GM23338 (cell line): ENCODE measurements at regions not wholly inside any gene's neighbourhood (a gene's known extent, or its start where the extent isn't known, plus 50 kb on each side); places are given as distances from the start of the nearest gene placed in this dataset.

ENCODE experiments used
- ATAC-seq: fragments of 200-7000 bp; cut with Tn5 transposase; 3 replicates; pipeline ENCODE4 v1.9.1; 2020
- DNase-seq: peaks from one replicate; pipeline ENCODE4 v3.0.0-alpha.2; 2015; ENCODE audit warnings: low spot score
- H2AFZ ChIP-seq: fragments of 200-600 bp; sonication (generic); 2 replicates; pipeline ENCODE4 v1.8.0; 2016; ENCODE audit warnings: antibody characterized with exemption, mild to moderate bottlenecking, moderate library complexity
- H3F3A ChIP-seq: fragments of 200-600 bp; sonication (generic); replicated peaks from 2 replicates; pipeline ENCODE4 v1.8.0; 2017; ENCODE audit warnings: antibody characterized with exemption, mixed run types, low read depth
- H3K27ac ChIP-seq: fragments of 200-600 bp; sonication (generic); 2 replicates; pipeline ENCODE4 v1.6.1; 2016; ENCODE audit warnings: low read depth
- H3K27me3 ChIP-seq: fragments of 200-600 bp; sonication (generic); 2 replicates; pipeline ENCODE4 v1.8.0; 2016; ENCODE audit warnings: mild to moderate bottlenecking, mixed run types, moderate library complexity; ENCODE audit not compliant: insufficient read depth
- H3K36me3 ChIP-seq: fragments of 200-600 bp; sonication (generic); 2 replicates; pipeline ENCODE4 v1.8.0; 2016; ENCODE audit warnings: mild to moderate bottlenecking; ENCODE audit not compliant: insufficient read depth
- H3K4me1 ChIP-seq: fragments of 200-600 bp; sonication (generic); 2 replicates; pipeline ENCODE4 v1.8.0; 2016; ENCODE audit warnings: mild to moderate bottlenecking, moderate library complexity; ENCODE audit not compliant: insufficient read depth
- H3K4me2 ChIP-seq: fragments of 200-600 bp; sonication (generic); 2 replicates; pipeline ENCODE4 v1.7.1; 2017; ENCODE audit warnings: mixed run types
- H3K4me3 ChIP-seq: fragments of 200-600 bp; sonication (generic); 2 replicates; pipeline ENCODE4 v1.6.1; 2016; ENCODE audit warnings: mixed run types
- H3K79me2 ChIP-seq: fragments of 200-600 bp; sonication (generic); replicated peaks from 2 replicates; pipeline ENCODE4 v1.8.0; 2017; ENCODE audit warnings: mild to moderate bottlenecking; ENCODE audit not compliant: insufficient read depth
- H3K9me2 ChIP-seq: fragments of 200-600 bp; sonication (generic); 2 replicates; pipeline ENCODE4 v1.8.0; 2017; ENCODE audit not compliant: insufficient read depth
- H4K20me1 ChIP-seq: fragments of 200-600 bp; sonication (generic); replicated peaks from 2 replicates; pipeline ENCODE4 v1.8.0; 2017; ENCODE audit warnings: mild to moderate bottlenecking; ENCODE audit not compliant: insufficient read depth
- H3K27ac Mint-ChIP-seq: 2 replicates; pipeline ENCODE4 v1.8.0; 2020; ENCODE audit warnings: inconsistent platforms, mild to moderate bottlenecking, moderate library complexity, mixed read lengths
- H3K27me3 Mint-ChIP-seq: 3 replicates; pipeline ENCODE4 v1.8.0; 2022; ENCODE audit warnings: low read depth, mild to moderate bottlenecking, moderate library complexity, mixed read lengths, inconsistent platforms; ENCODE audit not compliant: insufficient read depth, poor library complexity
- H3K36me3 Mint-ChIP-seq: 3 replicates; pipeline ENCODE4 v1.8.0; 2021; ENCODE audit warnings: low read depth, mild to moderate bottlenecking, inconsistent platforms, moderate library complexity, mixed read lengths
- H3K4me1 Mint-ChIP-seq: 3 replicates; pipeline ENCODE4 v1.8.0; 2020; ENCODE audit warnings: mild to moderate bottlenecking, inconsistent platforms, mixed read lengths
- H3K4me3 Mint-ChIP-seq: 3 replicates; pipeline ENCODE4 v1.8.0; 2021; ENCODE audit warnings: moderate library complexity, mild to moderate bottlenecking, inconsistent platforms, mixed read lengths
- H3K9me3 Mint-ChIP-seq: 3 replicates; pipeline ENCODE4 v1.8.0; 2020; ENCODE audit warnings: moderate library complexity, mild to moderate bottlenecking, inconsistent platforms, mixed read lengths
- CREB1 ChIP-seq: fragments of 250-450 bp; sonication (Bioruptor Pico); IDR thresholded peaks from 2 replicates; pipeline ENCODE4 v1.5.0; 2020; ENCODE audit warnings: low read depth, mild to moderate bottlenecking, moderate library complexity
- JUNB ChIP-seq: IDR thresholded peaks from one replicate; pipeline ENCODE4 v1.6.1; 2016; ENCODE audit warnings: antibody characterized with exemption; ENCODE audit not compliant: unreplicated experiment
- NANOG ChIP-seq: IDR thresholded peaks from 2 replicates; pipeline ENCODE4 v1.6.1; 2016; ENCODE audit warnings: antibody characterized with exemption, borderline replicate concordance
- ZNF114 ChIP-seq: fragments of 250-450 bp; sonication (Bioruptor Pico); IDR thresholded peaks from 2 replicates; pipeline ENCODE4 v1.5.0; 2020; ENCODE audit warnings: mild to moderate bottlenecking, moderate library complexity
- ZNF331 ChIP-seq: fragments of 250-450 bp; sonication (Bioruptor Pico); IDR thresholded peaks from 2 replicates; pipeline ENCODE4 v1.5.0; 2020; ENCODE audit warnings: low read depth, mild to moderate bottlenecking, moderate library complexity
- TF ChIP-seq, protein P1 (sequence below): fragments of 250-450 bp; sonication (Bioruptor Pico); IDR thresholded peaks from 2 replicates; pipeline ENCODE4 v1.5.0; 2020; ENCODE audit warnings: mild to moderate bottlenecking, moderate library complexity
- TF ChIP-seq, protein P2 (sequence below), 2 experiments: fragments of 200-600 bp in 1 of 2; sonication (generic) in 1 of 2; conservative IDR thresholded peaks; 2 replicates each; pipeline versions ENCODE4 v1.5.1 to v1.6.1; 2016 to 2017; ENCODE audit warnings: antibody characterized with exemption in 2 of 2, low read depth in 2 of 2, mild to moderate bottlenecking in 2 of 2, moderate library complexity in 1 of 2

DNA sequence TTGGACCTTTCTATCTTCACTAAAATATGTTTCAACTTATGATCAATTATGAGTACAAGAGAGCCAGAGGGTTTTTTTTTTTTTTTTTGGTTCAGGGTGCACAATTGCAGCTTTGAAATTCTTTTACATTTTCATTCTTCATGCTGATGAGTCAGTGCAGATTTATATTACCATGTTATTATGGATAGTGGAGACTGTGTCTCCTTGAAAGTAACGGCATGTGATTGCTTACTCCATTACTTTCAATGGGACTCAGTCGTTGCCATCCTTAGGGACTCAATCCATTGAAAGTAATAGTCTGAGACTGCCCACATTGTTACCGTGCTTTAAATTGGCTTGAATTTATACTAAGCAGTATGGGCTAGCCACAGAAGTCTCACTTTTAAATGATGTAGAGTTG is 286.5 kb upstream of the FANCL start (continued):
- TF ChIP-seq, protein P1, sequence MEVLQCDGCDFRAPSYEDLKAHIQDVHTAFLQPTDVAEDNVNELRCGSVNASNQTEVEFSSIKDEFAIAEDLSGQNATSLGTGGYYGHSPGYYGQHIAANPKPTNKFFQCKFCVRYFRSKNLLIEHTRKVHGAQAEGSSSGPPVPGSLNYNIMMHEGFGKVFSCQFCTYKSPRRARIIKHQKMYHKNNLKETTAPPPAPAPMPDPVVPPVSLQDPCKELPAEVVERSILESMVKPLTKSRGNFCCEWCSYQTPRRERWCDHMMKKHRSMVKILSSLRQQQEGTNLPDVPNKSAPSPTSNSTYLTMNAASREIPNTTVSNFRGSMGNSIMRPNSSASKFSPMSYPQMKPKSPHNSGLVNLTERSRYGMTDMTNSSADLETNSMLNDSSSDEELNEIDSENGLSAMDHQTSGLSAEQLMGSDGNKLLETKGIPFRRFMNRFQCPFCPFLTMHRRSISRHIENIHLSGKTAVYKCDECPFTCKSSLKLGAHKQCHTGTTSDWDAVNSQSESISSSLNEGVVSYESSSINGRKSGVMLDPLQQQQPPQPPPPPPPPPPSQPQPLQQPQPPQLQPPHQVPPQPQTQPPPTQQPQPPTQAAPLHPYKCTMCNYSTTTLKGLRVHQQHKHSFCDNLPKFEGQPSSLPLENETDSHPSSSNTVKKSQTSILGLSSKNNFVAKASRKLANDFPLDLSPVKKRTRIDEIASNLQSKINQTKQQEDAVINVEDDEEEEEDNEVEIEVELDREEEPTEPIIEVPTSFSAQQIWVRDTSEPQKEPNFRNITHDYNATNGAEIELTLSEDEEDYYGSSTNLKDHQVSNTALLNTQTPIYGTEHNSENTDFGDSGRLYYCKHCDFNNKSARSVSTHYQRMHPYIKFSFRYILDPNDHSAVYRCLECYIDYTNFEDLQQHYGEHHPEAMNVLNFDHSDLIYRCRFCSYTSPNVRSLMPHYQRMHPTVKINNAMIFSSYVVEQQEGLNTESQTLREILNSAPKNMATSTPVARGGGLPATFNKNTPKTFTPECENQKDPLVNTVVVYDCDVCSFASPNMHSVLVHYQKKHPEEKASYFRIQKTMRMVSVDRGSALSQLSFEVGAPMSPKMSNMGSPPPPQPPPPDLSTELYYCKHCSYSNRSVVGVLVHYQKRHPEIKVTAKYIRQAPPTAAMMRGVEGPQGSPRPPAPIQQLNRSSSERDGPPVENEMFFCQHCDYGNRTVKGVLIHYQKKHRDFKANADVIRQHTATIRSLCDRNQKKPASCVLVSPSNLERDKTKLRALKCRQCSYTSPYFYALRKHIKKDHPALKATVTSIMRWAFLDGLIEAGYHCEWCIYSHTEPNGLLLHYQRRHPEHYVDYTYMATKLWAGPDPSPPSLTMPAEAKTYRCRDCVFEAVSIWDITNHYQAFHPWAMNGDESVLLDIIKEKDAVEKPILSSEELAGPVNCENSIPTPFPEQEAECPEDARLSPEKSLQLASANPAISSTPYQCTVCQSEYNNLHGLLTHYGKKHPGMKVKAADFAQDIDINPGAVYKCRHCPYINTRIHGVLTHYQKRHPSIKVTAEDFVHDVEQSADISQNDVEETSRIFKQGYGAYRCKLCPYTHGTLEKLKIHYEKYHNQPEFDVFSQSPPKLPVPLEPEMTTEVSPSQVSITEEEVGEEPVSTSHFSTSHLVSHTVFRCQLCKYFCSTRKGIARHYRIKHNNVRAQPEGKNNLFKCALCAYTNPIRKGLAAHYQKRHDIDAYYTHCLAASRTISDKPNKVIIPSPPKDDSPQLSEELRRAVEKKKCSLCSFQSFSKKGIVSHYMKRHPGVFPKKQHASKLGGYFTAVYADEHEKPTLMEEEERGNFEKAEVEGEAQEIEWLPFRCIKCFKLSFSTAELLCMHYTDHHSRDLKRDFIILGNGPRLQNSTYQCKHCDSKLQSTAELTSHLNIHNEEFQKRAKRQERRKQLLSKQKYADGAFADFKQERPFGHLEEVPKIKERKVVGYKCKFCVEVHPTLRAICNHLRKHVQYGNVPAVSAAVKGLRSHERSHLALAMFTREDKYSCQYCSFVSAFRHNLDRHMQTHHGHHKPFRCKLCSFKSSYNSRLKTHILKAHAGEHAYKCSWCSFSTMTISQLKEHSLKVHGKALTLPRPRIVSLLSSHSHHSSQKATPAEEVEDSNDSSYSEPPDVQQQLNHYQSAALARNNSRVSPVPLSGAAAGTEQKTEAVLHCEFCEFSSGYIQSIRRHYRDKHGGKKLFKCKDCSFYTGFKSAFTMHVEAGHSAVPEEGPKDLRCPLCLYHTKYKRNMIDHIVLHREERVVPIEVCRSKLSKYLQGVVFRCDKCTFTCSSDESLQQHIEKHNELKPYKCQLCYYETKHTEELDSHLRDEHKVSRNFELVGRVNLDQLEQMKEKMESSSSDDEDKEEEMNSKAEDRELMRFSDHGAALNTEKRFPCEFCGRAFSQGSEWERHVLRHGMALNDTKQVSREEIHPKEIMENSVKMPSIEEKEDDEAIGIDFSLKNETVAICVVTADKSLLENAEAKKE (CRISPR knock-in tag): no peak
- no peak for TF ChIP-seq ZNF114 (CRISPR knock-in tag)
- TF ChIP-seq NANOG: no peak
- TF ChIP-seq, protein P2, sequence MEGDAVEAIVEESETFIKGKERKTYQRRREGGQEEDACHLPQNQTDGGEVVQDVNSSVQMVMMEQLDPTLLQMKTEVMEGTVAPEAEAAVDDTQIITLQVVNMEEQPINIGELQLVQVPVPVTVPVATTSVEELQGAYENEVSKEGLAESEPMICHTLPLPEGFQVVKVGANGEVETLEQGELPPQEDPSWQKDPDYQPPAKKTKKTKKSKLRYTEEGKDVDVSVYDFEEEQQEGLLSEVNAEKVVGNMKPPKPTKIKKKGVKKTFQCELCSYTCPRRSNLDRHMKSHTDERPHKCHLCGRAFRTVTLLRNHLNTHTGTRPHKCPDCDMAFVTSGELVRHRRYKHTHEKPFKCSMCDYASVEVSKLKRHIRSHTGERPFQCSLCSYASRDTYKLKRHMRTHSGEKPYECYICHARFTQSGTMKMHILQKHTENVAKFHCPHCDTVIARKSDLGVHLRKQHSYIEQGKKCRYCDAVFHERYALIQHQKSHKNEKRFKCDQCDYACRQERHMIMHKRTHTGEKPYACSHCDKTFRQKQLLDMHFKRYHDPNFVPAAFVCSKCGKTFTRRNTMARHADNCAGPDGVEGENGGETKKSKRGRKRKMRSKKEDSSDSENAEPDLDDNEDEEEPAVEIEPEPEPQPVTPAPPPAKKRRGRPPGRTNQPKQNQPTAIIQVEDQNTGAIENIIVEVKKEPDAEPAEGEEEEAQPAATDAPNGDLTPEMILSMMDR (conservative IDR thresholded peaks at IDR 0.05; ENCODE audit: low read depth in 2 of 2): no peak

DNA sequence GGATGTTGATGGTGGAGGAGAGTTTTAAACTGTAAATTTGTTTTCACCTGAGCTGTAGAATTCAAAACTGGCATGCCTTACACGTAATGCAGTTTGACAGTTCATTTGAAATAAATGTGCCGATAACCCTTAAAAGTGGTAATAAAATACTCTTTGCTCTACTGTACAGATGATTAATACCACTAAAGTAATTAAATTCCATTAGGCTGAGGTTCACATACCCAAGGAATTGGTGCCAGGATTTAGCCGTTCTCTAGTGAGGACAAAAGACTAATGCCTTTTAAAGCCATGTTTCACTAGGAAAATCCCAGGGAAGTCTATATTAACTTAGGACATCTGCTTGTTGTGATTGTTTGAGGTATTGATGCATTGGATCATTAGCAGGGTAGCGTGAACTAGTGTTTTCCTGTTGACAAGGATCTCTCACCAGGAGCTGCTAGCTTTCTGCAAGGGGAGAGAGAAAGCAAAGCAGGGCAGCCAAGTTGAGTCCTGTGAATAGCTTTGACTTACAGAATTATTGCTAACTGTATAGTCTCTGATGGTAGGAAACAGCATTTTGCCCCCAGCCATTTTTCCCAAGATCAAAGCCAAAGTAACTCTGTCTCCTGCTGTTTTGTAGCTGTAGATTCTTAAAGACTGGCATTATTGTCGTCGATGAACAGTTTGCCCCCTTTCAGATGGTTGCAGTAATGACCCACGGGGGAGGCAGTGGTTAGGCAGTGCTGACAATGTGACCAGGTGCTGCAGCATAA is 280.9 kb upstream of the FANCL start:
- H3K9me2 ChIP-seq: no peaks in the 10 kb centered on the region
- Mint-ChIP-seq H3K9me3 (no peaks in the 10 kb centered on the region), H3K36me3 (no peaks in the 10 kb centered on the region), H3K27ac (no peak overlapping the region), H3K4me1 (peaks cover 33% of the 10 kb centered on the region), H3K27me3 (no peaks in the 10 kb centered on the region), H3K4me3 (no peak overlapping the region)
- no peak for DNase-seq
- H3K79me2 ChIP-seq: no peaks in the 10 kb centered on the region
- H4K20me1 ChIP-seq: no peaks in the 10 kb centered on the region
- H3K27ac ChIP-seq: no peak overlapping the region
- no peaks in the 10 kb centered on the region for H3K36me3 ChIP-seq
- TF ChIP-seq ZNF331 (CRISPR knock-in tag): no peak
- no peak for TF ChIP-seq JUNB
- TF ChIP-seq NANOG: no peak
- no peak for TF ChIP-seq CREB1 (CRISPR knock-in tag)
- peaks cover 27% of the 10 kb centered on the region for H3K4me1 ChIP-seq
- no peaks in the 10 kb centered on the region for H3K27me3 ChIP-seq
- ATAC-seq: peak; percentile 27; the same call in 1 of the 3 replicates
- H2AFZ ChIP-seq: no peak overlapping the region
- no peaks in the 10 kb centered on the region for H3F3A ChIP-seq
- no peak overlapping the region for H3K4me2 ChIP-seq
- no peak overlapping the region for H3K4me3 ChIP-seq
